ENCODE measurements at regions not wholly inside any gene's neighbourhood (a gene's known extent, or its start where the extent isn't known, plus 50 kb on each side); places are given as distances from the start of the nearest gene placed in this dataset.

DNA sequence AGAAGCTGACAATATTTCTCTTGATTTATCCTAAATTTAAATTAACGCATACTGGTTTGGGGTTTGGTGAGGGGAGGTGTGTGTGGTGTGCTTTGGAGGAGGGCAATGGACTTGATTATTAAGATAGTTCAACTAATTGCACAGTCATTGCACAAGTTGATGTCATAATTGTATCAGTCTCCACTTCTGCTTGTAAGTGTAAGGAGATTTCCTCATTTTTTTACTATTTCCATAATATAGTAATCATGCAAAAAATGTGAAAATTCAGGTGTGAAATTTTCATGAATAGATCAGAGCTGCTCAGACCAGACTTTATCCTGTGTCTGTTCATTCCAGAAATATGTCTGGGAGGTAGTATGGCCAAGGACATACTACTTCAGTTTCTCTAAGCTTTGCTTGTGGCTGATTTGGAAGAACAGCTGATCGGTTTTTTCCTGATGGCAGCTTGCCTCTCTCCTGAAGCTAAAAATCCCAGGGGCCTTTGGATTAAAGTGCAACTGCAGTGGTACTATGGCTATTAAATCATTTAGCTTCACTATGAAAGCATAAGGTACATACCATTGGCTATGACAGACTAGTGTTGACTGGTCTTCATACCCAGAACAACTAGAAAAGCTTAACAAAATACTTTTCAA, 201.8 kb upstream of the MIR17HG start:
- TF ChIP-seq, protein P1, sequence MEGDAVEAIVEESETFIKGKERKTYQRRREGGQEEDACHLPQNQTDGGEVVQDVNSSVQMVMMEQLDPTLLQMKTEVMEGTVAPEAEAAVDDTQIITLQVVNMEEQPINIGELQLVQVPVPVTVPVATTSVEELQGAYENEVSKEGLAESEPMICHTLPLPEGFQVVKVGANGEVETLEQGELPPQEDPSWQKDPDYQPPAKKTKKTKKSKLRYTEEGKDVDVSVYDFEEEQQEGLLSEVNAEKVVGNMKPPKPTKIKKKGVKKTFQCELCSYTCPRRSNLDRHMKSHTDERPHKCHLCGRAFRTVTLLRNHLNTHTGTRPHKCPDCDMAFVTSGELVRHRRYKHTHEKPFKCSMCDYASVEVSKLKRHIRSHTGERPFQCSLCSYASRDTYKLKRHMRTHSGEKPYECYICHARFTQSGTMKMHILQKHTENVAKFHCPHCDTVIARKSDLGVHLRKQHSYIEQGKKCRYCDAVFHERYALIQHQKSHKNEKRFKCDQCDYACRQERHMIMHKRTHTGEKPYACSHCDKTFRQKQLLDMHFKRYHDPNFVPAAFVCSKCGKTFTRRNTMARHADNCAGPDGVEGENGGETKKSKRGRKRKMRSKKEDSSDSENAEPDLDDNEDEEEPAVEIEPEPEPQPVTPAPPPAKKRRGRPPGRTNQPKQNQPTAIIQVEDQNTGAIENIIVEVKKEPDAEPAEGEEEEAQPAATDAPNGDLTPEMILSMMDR (IDR thresholded peaks at IDR 0.05), result no peak
- TF ChIP-seq EP300 (IDR thresholded peaks at IDR 0.05), result no peak
- TF ChIP-seq POLR2A (IDR thresholded peaks at IDR 0.05), result no peak

Data from ovary (tissue), 3 donors.